Prostate gland (tissue), 2 donors: ENCODE measurements at regions not wholly inside any gene's neighbourhood (a gene's known extent, or its start where the extent isn't known, plus 50 kb on each side); places are given as distances from the start of the nearest gene placed in this dataset.

ENCODE experiments used
- CTCF ChIP-seq, 4 experiments: fragments of 200-600 bp in 2 of 4; fragments of 450-650 bp in 2 of 4; sonication (generic) in 2 of 4; IDR thresholded peaks; 1 replicate in 3 of 4; 2 replicates in 1 of 4; pipeline ENCODE4 v1.5.1; 2016 to 2019; ENCODE audit warnings: antibody characterized with exemption in 4 of 4, mild to moderate bottlenecking in 2 of 4, moderate library complexity in 2 of 4
- POLR2A ChIP-seq: fragments of 450-650 bp; IDR thresholded peaks from one replicate; pipeline ENCODE4 v1.6.1; 2016; ENCODE audit warnings: antibody characterized with exemption, mild to moderate bottlenecking

GRCh38 chrX:20414066-20414465 lies 147.4 kb upstream of the RPS6KA3 start:
- TF ChIP-seq CTCF (IDR thresholded peaks at IDR 0.05): no peak
- no peak for TF ChIP-seq POLR2A
